ENCODE measurements at regions not wholly inside any gene's neighbourhood (a gene's known extent, or its start where the extent isn't known, plus 50 kb on each side); places are given as distances from the start of the nearest gene placed in this dataset.

DNA sequence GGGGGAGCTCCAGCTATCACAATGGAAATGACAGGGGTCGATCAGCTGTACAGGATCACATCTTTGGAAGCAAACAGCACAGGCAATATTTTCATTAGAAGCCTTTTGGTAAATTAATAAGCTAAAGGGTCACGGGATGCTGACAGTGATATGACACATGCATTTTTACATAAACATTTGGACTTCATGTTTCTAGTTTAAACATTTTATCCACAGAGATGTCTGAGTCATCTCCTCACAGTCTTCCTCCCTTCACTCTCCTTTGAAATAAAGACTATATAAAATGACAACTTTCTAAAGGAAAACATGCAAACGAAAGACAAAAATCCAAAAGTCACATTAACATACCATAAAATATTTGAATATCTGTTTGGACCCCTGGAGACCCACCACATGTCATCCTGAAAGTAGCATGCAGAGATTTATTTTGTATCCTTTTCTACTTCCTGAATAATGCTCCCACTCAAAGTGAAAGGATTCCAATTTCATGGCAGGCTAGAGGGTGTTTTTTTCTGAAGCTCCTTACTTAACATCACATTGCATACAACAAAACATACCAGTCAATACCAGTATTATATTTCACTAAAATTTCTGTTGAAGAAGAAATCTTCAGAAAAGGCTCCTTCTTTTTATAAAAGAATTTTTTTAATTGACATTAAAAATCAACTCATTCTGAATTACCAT is 200.1 kb upstream of the PPARGC1A start:
- intact Hi-C loops (cut with DNase I) = no loop called here
- WGBS, 2 donors = 56 to 59% methylated on average over 3 of the region's 3 CpGs
- no peak for ATAC-seq
- no peaks in the 10 kb centered on the region for H3K36me3 ChIP-seq (replicated peaks in 1 of 2; ENCODE audit: insufficient read depth in 1 of 2, low read depth in 2 of 2)
- no peaks in the 10 kb centered on the region for H3K9me3 ChIP-seq
- H3K4me1 ChIP-seq = no peaks in the 10 kb centered on the region
- no peak overlapping the region for H3K4me3 ChIP-seq
- no peak for TF ChIP-seq POLR2A (IDR thresholded peaks at IDR 0.05)
- TF ChIP-seq, protein P1, sequence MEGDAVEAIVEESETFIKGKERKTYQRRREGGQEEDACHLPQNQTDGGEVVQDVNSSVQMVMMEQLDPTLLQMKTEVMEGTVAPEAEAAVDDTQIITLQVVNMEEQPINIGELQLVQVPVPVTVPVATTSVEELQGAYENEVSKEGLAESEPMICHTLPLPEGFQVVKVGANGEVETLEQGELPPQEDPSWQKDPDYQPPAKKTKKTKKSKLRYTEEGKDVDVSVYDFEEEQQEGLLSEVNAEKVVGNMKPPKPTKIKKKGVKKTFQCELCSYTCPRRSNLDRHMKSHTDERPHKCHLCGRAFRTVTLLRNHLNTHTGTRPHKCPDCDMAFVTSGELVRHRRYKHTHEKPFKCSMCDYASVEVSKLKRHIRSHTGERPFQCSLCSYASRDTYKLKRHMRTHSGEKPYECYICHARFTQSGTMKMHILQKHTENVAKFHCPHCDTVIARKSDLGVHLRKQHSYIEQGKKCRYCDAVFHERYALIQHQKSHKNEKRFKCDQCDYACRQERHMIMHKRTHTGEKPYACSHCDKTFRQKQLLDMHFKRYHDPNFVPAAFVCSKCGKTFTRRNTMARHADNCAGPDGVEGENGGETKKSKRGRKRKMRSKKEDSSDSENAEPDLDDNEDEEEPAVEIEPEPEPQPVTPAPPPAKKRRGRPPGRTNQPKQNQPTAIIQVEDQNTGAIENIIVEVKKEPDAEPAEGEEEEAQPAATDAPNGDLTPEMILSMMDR (IDR thresholded peaks at IDR 0.05) = no peak
- no peak overlapping the region for H3K27ac ChIP-seq
- no peak for DNase-seq
- no peaks in the 10 kb centered on the region for H3K27me3 ChIP-seq

- H3K27me3 ChIP-seq = no peaks in the 10 kb centered on the region
- peaks cover 4% of the 10 kb centered on the region for H3K4me1 ChIP-seq
- no peak for ATAC-seq
- H3K9me3 ChIP-seq = no peaks in the 10 kb centered on the region
- intact Hi-C loops (cut with DNase I) = no loop called here
- 34 to 52% methylated on average over 2 of the region's 2 CpGs for WGBS, 2 donors
- H3K4me3 ChIP-seq = no peak overlapping the region
- no peaks in the 10 kb centered on the region for H3K36me3 ChIP-seq (replicated peaks in 1 of 2; ENCODE audit: insufficient read depth in 1 of 2, low read depth in 2 of 2)
- no peak for DNase-seq
- H3K27ac ChIP-seq = no peak overlapping the region
- no peak for TF ChIP-seq POLR2A (IDR thresholded peaks at IDR 0.05)
- TF ChIP-seq, protein P1 (IDR thresholded peaks at IDR 0.05) = no peak
Measured at GRCh38 chr4:24080871-24081270, 191.0 kb upstream of the PPARGC1A start.

DNA sequence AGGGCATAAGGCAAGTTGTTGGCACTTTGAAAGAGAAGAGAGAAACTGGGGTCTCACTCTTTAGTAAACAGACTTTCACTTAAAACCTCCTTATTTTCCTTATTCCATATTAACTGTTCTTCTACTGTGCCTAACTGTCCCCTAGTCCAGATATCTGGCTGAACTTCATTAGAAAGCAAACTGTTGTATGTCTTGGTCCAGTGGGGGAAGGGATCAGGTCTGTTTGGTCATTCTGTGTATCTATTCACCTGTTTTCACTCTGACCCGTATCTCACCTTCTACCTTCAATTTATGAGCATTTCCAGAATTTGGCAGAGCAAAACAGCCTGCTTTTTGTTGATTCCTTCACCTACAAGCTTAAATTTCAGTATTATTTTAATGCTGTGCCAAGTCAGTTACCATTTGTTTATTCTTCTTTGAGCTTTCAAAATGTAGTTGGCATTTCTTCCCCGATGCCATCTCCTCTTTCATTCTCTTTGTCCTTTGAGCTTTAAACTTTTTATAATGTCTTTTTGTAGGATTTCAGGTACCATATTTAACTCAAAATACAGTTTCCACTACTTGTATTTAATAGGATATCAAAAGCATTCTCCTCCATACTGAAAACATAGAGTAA is 188.6 kb upstream of the PPARGC1A start:
- Histone ChIP-seq H3K4me3 (no peak overlapping the region), H3K9me3 (no peaks in the 10 kb centered on the region), H3K4me1 (peaks cover 4% of the 10 kb centered on the region), H3K27ac (no peak overlapping the region), H3K27me3 (no peaks in the 10 kb centered on the region), H3K36me3 (replicated peaks in 1 of 2; ENCODE audit: insufficient read depth in 1 of 2, low read depth in 2 of 2) (no peaks in the 10 kb centered on the region)
- WGBS, 2 donors = 66 to 74% methylated on average over 2 of the region's 2 CpGs
- no peak for ATAC-seq
- intact Hi-C loops (cut with DNase I) = no loop called here
- no peak for DNase-seq
- TF ChIP-seq, protein P1 (IDR thresholded peaks at IDR 0.05) = no peak
- TF ChIP-seq POLR2A (IDR thresholded peaks at IDR 0.05) = no peak

GRCh38 chr4:24076811-24077210 is 187.0 kb upstream of the PPARGC1A start:
- Histone ChIP-seq H3K27ac (no peak overlapping the region), H3K4me1 (peaks cover 4% of the 10 kb centered on the region), H3K9me3 (no peaks in the 10 kb centered on the region), H3K27me3 (no peaks in the 10 kb centered on the region), H3K4me3 (no peak overlapping the region), H3K36me3 (replicated peaks in 1 of 2; ENCODE audit: insufficient read depth in 1 of 2, low read depth in 2 of 2) (no peaks in the 10 kb centered on the region)
- ATAC-seq (no peak), DNase-seq (no peak)
- 28 to 38% methylated on average over 1 of the region's 1 CpG for WGBS, 2 donors
- TF ChIP-seq, protein P1 (IDR thresholded peaks at IDR 0.05) = no peak
- no peak for TF ChIP-seq POLR2A (IDR thresholded peaks at IDR 0.05)
- intact Hi-C loops (cut with DNase I) = no loop called here

DNA sequence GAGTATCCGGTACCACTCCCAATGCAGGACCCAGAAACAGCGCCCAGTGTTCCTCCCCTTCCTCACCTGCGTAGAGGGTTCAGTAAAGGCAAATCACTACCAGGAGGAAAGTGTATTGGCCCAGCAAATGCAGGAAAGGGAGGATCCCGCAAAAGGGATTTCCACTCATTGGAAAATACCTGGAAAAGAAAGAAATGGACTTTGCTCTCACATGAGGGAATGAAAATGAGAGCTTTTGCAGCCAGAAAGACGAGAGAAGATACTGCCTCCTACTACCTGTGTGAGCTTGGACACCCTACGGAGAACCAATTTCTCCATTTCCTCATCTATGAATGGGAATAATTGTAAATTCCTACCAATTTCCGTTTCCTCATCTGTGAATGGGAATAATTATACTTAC is 184.1 kb upstream of the PPARGC1A start:
- TF ChIP-seq, protein P1 (IDR thresholded peaks at IDR 0.05) = no peak
- TF ChIP-seq POLR2A (IDR thresholded peaks at IDR 0.05) = no peak
- DNase-seq (no peak), ATAC-seq (no peak)
- Histone ChIP-seq H3K9me3 (no peaks in the 10 kb centered on the region), H3K27ac (no peak overlapping the region), H3K36me3 (replicated peaks in 1 of 2; ENCODE audit: insufficient read depth in 1 of 2, low read depth in 2 of 2) (no peaks in the 10 kb centered on the region), H3K4me1 (peaks cover 4% of the 10 kb centered on the region), H3K4me3 (no peak overlapping the region), H3K27me3 (no peaks in the 10 kb centered on the region)
- WGBS, 2 donors = 68 to 83% methylated on average over 7 of the region's 7 CpGs
- intact Hi-C loops (cut with DNase I) = no loop called here
